ENCODE measurements at regions not wholly inside any gene's neighbourhood (a gene's known extent, or its start where the extent isn't known, plus 50 kb on each side); places are given as distances from the start of the nearest gene placed in this dataset.

- no peak for TF ChIP-seq SMC3 (IDR thresholded peaks at IDR 0.05; ENCODE audit: low read depth, low read length)
- TF ChIP-seq EP300 (IDR thresholded peaks at IDR 0.05; ENCODE audit: borderline replicate concordance in 1 of 2, low read depth in 1 of 2, low read length in 1 of 2): peak in 1 of 2 experiments; percentile 34; a peak in 1 of 4 replicates
- TF ChIP-seq PBX3 (IDR thresholded peaks at IDR 0.05): peak; percentile 74
- TF ChIP-seq MXI1 (IDR thresholded peaks at IDR 0.05; ENCODE audit: low read depth, low read length): no peak
- peak; percentile 48 for TF ChIP-seq JUND (IDR thresholded peaks at IDR 0.05)
Observed at GRCh38 chr14:65290830-65291229, 121.7 kb upstream of the FUT8 start (continued).

- no peaks in the 10 kb centered on the region for H3K9me3 ChIP-seq
- no peaks in the 10 kb centered on the region for H4K20me1 ChIP-seq (ENCODE audit: insufficient read depth)
- no peaks in the 10 kb centered on the region for H3K4me1 ChIP-seq (ENCODE audit: control insufficient read depth in 1 of 2, insufficient read depth in 2 of 2, low read depth in 1 of 2, low read length in 1 of 2)
- H3K27me3 ChIP-seq (ENCODE audit: insufficient read depth): no peaks in the 10 kb centered on the region
- no peaks in the 10 kb centered on the region for H3K79me2 ChIP-seq (ENCODE audit: insufficient read depth)
- DNase-seq: no peak
- H3K36me3 ChIP-seq (replicated peaks in 1 of 2; ENCODE audit: control insufficient read depth in 1 of 2, insufficient read depth in 2 of 2, low read length in 1 of 2): no peaks in the 10 kb centered on the region
- 90% methylated on average over 2 of the region's 3 CpGs for whole genome bisulfite sequencing (ENCODE audit: low lambda C conversion rate)
- peaks cover 9% of the 10 kb centered on the region for H3F3A ChIP-seq (replicated peaks; ENCODE audit: insufficient read depth)
- H3K4me2 ChIP-seq: no peak overlapping the region
- 0 out of 4 replicates have a peak overlapping the region, but pooled peaks of 1 of the 2 experiments have one; percentile 14 for H3K27ac ChIP-seq (ENCODE audit: low read depth in 2 of 2, low read length in 1 of 2)
- H3K4me3 ChIP-seq (ENCODE audit: low read depth in 2 of 2, low read length in 1 of 2): no peak overlapping the region
- no peak overlapping the region for H3K9ac ChIP-seq
- ChIA-PET CTCF (interaction anchor here (1.5 kb wide), 1 partner anchor 20 kb away, joined by 4 read pairs; no protein-coding TSS in a partner anchor), POLR2A (no interaction called here)
- no peak for TF ChIP-seq SMC3 (IDR thresholded peaks at IDR 0.05; ENCODE audit: low read depth, low read length)
- no peak for TF ChIP-seq PBX3 (IDR thresholded peaks at IDR 0.05)
- peak overlapping the region; percentile 14; the same call in 1 of the 2 replicates for H2AFZ ChIP-seq (ENCODE audit: low read depth)
- H3K9me2 ChIP-seq: no peaks in the 10 kb centered on the region
Observed at GRCh38 chr14:65291531-65291930, 121.0 kb upstream of the FUT8 start.

GRCh38 chr14:65294816-65295215 is 117.7 kb upstream of the FUT8 start:
- Histone ChIP-seq H3K4me1 (ENCODE audit: control insufficient read depth in 1 of 2, insufficient read depth in 2 of 2, low read depth in 1 of 2, low read length in 1 of 2) (no peaks in the 10 kb centered on the region), H3K4me3 (ENCODE audit: low read depth in 2 of 2, low read length in 1 of 2) (no peak overlapping the region), H3K79me2 (ENCODE audit: insufficient read depth) (no peaks in the 10 kb centered on the region), H3K9me3 (no peaks in the 10 kb centered on the region), H2AFZ (ENCODE audit: low read depth) (no peak overlapping the region), H3K9ac (no peak overlapping the region), H3K36me3 (replicated peaks in 1 of 2; ENCODE audit: control insufficient read depth in 1 of 2, insufficient read depth in 2 of 2, low read length in 1 of 2) (no peaks in the 10 kb centered on the region), H4K20me1 (ENCODE audit: insufficient read depth) (no peaks in the 10 kb centered on the region), H3K9me2 (no peaks in the 10 kb centered on the region), H3K27ac (ENCODE audit: low read depth in 2 of 2, low read length in 1 of 2) (no peak overlapping the region), H3K27me3 (ENCODE audit: insufficient read depth) (no peaks in the 10 kb centered on the region), H3K4me2 (no peak overlapping the region), H3F3A (replicated peaks; ENCODE audit: insufficient read depth) (peaks cover 4% of the 10 kb centered on the region)
- no peak for DNase-seq
- CTCF ChIA-PET: interaction anchor here (1.1 kb wide), 1 partner anchor 8 kb away, joined by 4 read pairs; no protein-coding TSS in a partner anchor
- POLR2A ChIA-PET: no interaction called here
- WGBS (ENCODE audit: low lambda C conversion rate): 81% methylated on average over 1 of the region's 1 CpG
- TF ChIP-seq RXRA (IDR thresholded peaks at IDR 0.05; ENCODE audit: borderline replicate concordance, low read depth) (no peak), EZH2phosphoT487 (IDR thresholded peaks at IDR 0.05; ENCODE audit: borderline replicate concordance, low read depth) (no peak), EP300 (IDR thresholded peaks at IDR 0.05; ENCODE audit: borderline replicate concordance in 1 of 2, low read depth in 1 of 2, low read length in 1 of 2) (no peak), NRF1 (IDR thresholded peaks at IDR 0.05; ENCODE audit: low read depth, low read length) (no peak), MXI1 (IDR thresholded peaks at IDR 0.05; ENCODE audit: low read depth, low read length) (no peak), SIN3A (IDR thresholded peaks at IDR 0.05; ENCODE audit: borderline replicate concordance, low read depth, low read length) (no peak), FOXM1 (IDR thresholded peaks at IDR 0.05; ENCODE audit: low read depth) (no peak), TCF12 (IDR thresholded peaks at IDR 0.05) (no peak), ELF1 (IDR thresholded peaks at IDR 0.05) (no peak)

All from SK-N-SH (cell line).